ENCODE measurements at regions not wholly inside any gene's neighbourhood (a gene's known extent, or its start where the extent isn't known, plus 50 kb on each side); places are given as distances from the start of the nearest gene placed in this dataset.

GRCh38 chr12:29983851-29984250 is 200.1 kb upstream of the TMTC1 start:
- Histone ChIP-seq H3K36me3 (no peaks in the 10 kb centered on the region), H3K4me3 (no peak overlapping the region), H3K4me1 (no peaks in the 10 kb centered on the region), H3K27ac (no peak overlapping the region), H3K9me3 (no peaks in the 10 kb centered on the region), H3K27me3 (no peaks in the 10 kb centered on the region)
- WGBS: 88% methylated on average over 2 of the region's 2 CpGs
- DNase-seq (ENCODE audit: low spot score in 2 of 2): no peak
- TF ChIP-seq, protein P1, sequence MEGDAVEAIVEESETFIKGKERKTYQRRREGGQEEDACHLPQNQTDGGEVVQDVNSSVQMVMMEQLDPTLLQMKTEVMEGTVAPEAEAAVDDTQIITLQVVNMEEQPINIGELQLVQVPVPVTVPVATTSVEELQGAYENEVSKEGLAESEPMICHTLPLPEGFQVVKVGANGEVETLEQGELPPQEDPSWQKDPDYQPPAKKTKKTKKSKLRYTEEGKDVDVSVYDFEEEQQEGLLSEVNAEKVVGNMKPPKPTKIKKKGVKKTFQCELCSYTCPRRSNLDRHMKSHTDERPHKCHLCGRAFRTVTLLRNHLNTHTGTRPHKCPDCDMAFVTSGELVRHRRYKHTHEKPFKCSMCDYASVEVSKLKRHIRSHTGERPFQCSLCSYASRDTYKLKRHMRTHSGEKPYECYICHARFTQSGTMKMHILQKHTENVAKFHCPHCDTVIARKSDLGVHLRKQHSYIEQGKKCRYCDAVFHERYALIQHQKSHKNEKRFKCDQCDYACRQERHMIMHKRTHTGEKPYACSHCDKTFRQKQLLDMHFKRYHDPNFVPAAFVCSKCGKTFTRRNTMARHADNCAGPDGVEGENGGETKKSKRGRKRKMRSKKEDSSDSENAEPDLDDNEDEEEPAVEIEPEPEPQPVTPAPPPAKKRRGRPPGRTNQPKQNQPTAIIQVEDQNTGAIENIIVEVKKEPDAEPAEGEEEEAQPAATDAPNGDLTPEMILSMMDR (IDR thresholded peaks at IDR 0.05): no peak
- TF ChIP-seq EP300 (IDR thresholded peaks at IDR 0.05): no peak

DNA sequence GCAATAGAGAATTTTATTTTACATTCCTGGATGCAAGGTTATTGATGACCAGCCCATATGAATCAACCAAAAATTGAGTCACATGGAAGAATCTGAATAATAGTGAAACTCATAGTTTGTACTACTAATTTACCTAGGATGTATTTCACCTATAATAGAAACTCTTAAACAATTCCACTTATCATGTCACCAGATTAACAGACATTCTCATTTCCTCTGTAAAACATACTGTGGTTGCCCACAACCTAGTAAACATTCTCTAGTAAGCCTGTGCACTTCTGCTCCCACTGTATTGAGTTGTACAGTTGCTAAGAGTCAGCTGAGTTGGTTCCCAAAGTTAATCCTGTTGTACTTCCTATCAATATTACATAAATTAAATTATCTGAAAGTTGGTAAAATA is 196.6 kb upstream of the TMTC1 start:
- no peaks in the 10 kb centered on the region for H3K4me1 ChIP-seq
- H3K9me3 ChIP-seq: no peaks in the 10 kb centered on the region
- no peaks in the 10 kb centered on the region for H3K36me3 ChIP-seq
- H3K4me3 ChIP-seq: no peak overlapping the region
- no peaks in the 10 kb centered on the region for H3K27me3 ChIP-seq
- TF ChIP-seq POLR2A (IDR thresholded peaks at IDR 0.05): no peak
- TF ChIP-seq EP300 (IDR thresholded peaks at IDR 0.05): no peak
- TF ChIP-seq, protein P1 (IDR thresholded peaks at IDR 0.05): no peak
- TF ChIP-seq POLR2AphosphoS5 (IDR thresholded peaks at IDR 0.05): no peak
- no peak overlapping the region for H3K27ac ChIP-seq
- no peak for DNase-seq (ENCODE audit: low spot score in 2 of 2)

- 75% methylated on average over 2 of the region's 2 CpGs for WGBS
- Histone ChIP-seq H3K27me3 (no peaks in the 10 kb centered on the region), H3K4me3 (no peak overlapping the region), H3K36me3 (no peaks in the 10 kb centered on the region), H3K27ac (no peak overlapping the region), H3K4me1 (no peaks in the 10 kb centered on the region), H3K9me3 (no peaks in the 10 kb centered on the region)
- no peak for TF ChIP-seq POLR2A (IDR thresholded peaks at IDR 0.05)
- TF ChIP-seq POLR2AphosphoS5 (IDR thresholded peaks at IDR 0.05): no peak
- TF ChIP-seq, protein P1 (IDR thresholded peaks at IDR 0.05): no peak
- no peak for TF ChIP-seq EP300 (IDR thresholded peaks at IDR 0.05)
- no peak for DNase-seq (ENCODE audit: low spot score in 2 of 2)
Observed at GRCh38 chr12:29971446-29971845, 187.7 kb upstream of the TMTC1 start.

- no peaks in the 10 kb centered on the region for H3K9me3 ChIP-seq
- H3K36me3 ChIP-seq: no peaks in the 10 kb centered on the region
- no peak overlapping the region for H3K4me3 ChIP-seq
- no peak for DNase-seq (ENCODE audit: low spot score in 2 of 2)
- H3K4me1 ChIP-seq: no peaks in the 10 kb centered on the region
- TF ChIP-seq POLR2AphosphoS5 (IDR thresholded peaks at IDR 0.05) (no peak), EP300 (IDR thresholded peaks at IDR 0.05) (no peak), POLR2A (IDR thresholded peaks at IDR 0.05) (no peak)
- TF ChIP-seq, protein P1 (IDR thresholded peaks at IDR 0.05): no peak
- no peaks in the 10 kb centered on the region for H3K27me3 ChIP-seq
- H3K27ac ChIP-seq: no peak overlapping the region
- 78% methylated on average over 3 of the region's 3 CpGs for WGBS
Observed at GRCh38 chr12:29970501-29970900, 186.8 kb upstream of the TMTC1 start.

- TF ChIP-seq EP300 (IDR thresholded peaks at IDR 0.05) (no peak), POLR2A (IDR thresholded peaks at IDR 0.05) (no peak), POLR2AphosphoS5 (IDR thresholded peaks at IDR 0.05) (no peak)
- TF ChIP-seq, protein P1 (IDR thresholded peaks at IDR 0.05): no peak
- WGBS: 70% methylated on average over 6 of the region's 6 CpGs
- no peak overlapping the region for H3K27ac ChIP-seq
Observed at GRCh38 chr12:29962276-29963035, 178.7 kb upstream of the TMTC1 start.

More at GRCh38 chr12:29962276-29963035, 178.7 kb upstream of the TMTC1 start:
- Histone ChIP-seq H3K9me3 (no peaks in the 10 kb centered on the region), H3K4me1 (no peaks in the 10 kb centered on the region), H3K36me3 (no peaks in the 10 kb centered on the region), H3K27me3 (no peaks in the 10 kb centered on the region), H3K4me3 (no peak overlapping the region)
- DNase-seq (ENCODE audit: low spot score in 2 of 2): no peak

Data from suprapubic skin (tissue), 4 donors.